ENCODE measurements at regions not wholly inside any gene's neighbourhood (a gene's known extent, or its start where the extent isn't known, plus 50 kb on each side); places are given as distances from the start of the nearest gene placed in this dataset.

- TF ChIP-seq EZH2 (IDR thresholded peaks at IDR 0.05; ENCODE audit: low read depth): no peak
- TF ChIP-seq CTCF (conservative IDR thresholded peaks at IDR 0.05): no peak
Observed at GRCh38 chr9:80066931-80067330, 495.2 kb downstream of the TLE4 start.
